Activated CD8-positive, alpha-beta memory T cell treated with anti-CD3 and anti-CD28 coated beads for 36 hours (primary cell): ENCODE measurements at regions not wholly inside any gene's neighbourhood (a gene's known extent, or its start where the extent isn't known, plus 50 kb on each side); places are given as distances from the start of the nearest gene placed in this dataset.
"Not testable (repeated sequence)": the region's sequence is repeated elsewhere in the genome, so short reads cannot be mapped to it uniquely, and the experiment has no call there.

Source experiments
- CTCF ChIA-PET: fragments of 350-600 bp; sonication (Branson Sonifier 250); formaldehyde crosslinking; loops from one replicate; lab custom pipeline; 2021; ENCODE audit warnings: antibody characterized with exemption; lab: Charles Lee
- POLR2A ChIA-PET: fragments of 350-600 bp; sonication (Branson Sonifier 250); formaldehyde crosslinking; loops from one replicate; lab custom pipeline; 2021; ENCODE audit warnings: antibody characterized with exemption; lab: Charles Lee

DNA sequence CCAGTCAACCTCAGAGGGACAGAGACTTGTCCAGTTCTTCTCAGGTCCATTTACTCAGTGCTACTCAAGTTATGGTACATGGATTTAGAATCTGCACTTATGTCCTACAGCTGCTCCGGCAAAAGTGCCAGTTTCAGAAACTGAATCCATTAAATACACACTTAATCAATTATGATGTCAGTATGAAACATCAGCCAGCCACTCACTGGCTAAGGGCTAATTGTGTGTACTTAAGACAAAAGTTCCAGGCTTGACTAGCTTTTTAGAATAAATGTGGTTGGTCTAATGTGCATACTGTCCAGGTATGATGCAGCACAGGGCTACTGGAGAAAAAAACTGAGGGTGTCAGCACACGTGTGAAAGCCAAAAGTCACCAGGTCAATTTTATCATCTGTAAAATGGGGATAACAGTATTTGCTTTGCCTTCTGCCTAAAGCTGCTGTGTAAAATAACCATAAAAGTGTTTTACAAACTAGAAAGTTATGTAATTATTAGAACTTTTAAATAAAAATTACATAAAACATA, 55.4 kb upstream of the CYP2D6 start:
- CTCF ChIA-PET: no interaction called here
- POLR2A ChIA-PET: no interaction called here

DNA sequence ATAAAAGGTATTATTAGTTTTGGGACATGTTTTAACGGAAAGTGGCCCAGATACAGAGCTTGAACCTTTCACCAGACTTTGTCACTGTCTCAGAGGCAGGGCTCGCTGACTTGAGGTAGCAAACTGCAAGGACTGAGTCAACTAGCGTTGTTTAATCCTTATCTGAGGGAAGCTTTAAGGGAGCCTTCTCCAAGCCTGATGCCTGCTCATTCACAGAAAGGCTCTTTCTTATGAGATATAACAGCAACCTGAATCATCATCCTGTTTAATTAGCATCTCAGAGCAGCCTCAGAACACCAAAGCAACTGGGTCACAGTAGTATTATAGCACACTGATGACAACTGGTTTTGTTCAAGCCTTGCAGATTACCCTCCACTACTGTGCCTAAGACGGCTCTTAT, 54.2 kb upstream of the CYP2D6 start:
- CTCF ChIA-PET: no interaction called here
- POLR2A ChIA-PET: interaction anchor here (0.6 kb wide), 2 partner anchors 10 to 322 kb away, joined by 3 to 4 read pairs; no protein-coding TSS in a partner anchor

DNA sequence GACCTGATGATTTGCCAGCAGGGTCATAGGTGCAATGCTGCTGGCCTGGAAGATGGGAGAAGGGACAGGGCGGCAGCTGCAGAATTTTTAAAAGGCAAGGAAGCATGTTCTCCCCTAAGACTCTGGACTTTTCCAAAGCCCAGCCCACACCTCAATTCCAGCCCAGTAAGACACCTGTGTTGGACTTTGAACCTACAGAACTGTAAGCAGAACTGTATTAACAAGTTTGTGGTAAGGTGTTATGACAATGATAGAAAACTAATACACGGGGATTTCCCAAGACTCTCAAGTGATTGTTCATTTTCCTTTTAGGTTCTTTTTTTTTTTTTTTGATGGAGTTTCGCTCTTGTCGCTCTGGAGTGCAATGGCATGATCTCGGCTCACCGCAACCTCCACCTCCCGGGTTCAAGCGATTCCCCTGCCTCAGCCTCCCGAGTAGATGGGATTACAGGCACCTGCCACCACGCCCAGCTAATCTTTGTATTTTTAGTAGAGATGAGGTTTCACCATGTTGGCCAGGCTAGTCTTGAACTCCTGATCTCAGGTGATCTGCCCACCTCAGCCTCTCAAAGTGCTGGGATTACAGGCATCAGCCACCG, 53.0 kb upstream of the CYP2D6 start:
- CTCF ChIA-PET: interaction anchor here (1.3 kb wide), 1 partner anchor 34 kb away, joined by 3 read pairs; no protein-coding TSS in a partner anchor
- POLR2A ChIA-PET: not testable (repeated sequence)

GRCh38 chr22:42180349-42180842, 49.8 kb upstream of the CYP2D6 start:
- ChIA-PET POLR2A (no interaction called here), CTCF (no interaction called here)
